ENCODE measurements at regions not wholly inside any gene's neighbourhood (a gene's known extent, or its start where the extent isn't known, plus 50 kb on each side); places are given as distances from the start of the nearest gene placed in this dataset.

- TF ChIP-seq, protein P1, sequence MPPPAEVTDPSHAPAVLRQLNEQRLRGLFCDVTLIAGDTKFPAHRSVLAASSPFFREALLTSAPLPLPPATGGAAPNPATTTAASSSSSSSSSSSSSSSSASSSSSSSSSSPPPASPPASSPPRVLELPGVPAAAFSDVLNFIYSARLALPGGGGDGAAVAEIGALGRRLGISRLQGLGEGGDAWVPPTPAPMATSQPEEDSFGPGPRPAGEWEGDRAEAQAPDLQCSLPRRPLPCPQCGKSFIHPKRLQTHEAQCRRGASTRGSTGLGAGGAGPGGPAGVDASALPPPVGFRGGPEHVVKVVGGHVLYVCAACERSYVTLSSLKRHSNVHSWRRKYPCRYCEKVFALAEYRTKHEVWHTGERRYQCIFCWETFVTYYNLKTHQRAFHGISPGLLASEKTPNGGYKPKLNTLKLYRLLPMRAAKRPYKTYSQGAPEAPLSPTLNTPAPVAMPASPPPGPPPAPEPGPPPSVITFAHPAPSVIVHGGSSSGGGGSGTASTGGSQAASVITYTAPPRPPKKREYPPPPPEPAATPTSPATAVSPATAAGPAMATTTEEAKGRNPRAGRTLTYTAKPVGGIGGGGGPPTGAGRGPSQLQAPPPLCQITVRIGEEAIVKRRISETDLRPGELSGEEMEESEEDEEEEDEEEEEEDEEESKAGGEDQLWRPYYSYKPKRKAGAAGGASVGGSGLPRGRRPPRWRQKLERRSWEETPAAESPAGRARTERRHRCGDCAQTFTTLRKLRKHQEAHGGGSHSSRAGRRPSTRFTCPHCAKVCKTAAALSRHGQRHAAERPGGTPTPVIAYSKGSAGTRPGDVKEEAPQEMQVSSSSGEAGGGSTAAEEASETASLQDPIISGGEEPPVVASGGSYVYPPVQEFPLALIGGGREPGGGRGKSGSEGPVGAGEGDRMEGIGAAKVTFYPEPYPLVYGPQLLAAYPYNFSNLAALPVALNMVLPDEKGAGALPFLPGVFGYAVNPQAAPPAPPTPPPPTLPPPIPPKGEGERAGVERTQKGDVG (CRISPR knock-in tag; IDR thresholded peaks at IDR 0.05; ENCODE audit: borderline replicate concordance): no peak
- TF ChIP-seq CBX2 (IDR thresholded peaks at IDR 0.05; ENCODE audit: low read depth, low read length) (no peak), CBX2 (CRISPR knock-in tag; IDR thresholded peaks at IDR 0.05; ENCODE audit: low read depth) (no peak), MEIS2 (CRISPR knock-in tag; IDR thresholded peaks at IDR 0.05) (peak; percentile 22; the same call in 1 of the 2 replicates), ZNF333 (CRISPR knock-in tag; IDR thresholded peaks at IDR 0.05; ENCODE audit: borderline replicate concordance) (no peak; the same call in 1 of the 2 replicates), ZNF17 (CRISPR knock-in tag; IDR thresholded peaks at IDR 0.05) (0 out of 2 replicates have a peak, but pooled peaks have one; percentile 72), ZBTB7B (CRISPR knock-in tag; IDR thresholded peaks at IDR 0.05) (peak; percentile 4; the same call in 1 of the 2 replicates), NCOA2 (CRISPR knock-in tag; IDR thresholded peaks at IDR 0.05) (peak; percentile 29; the same call in 1 of the 2 replicates), ZNF460 (CRISPR knock-in tag; IDR thresholded peaks at IDR 0.05; ENCODE audit: borderline replicate concordance) (no peak), FOXA1 (IDR thresholded peaks at IDR 0.05) (no peak), FOXA1 (CRISPR knock-in tag; IDR thresholded peaks at IDR 0.05) (peak; percentile 13; the same call in 1 of the 2 replicates), NCOA5 (CRISPR knock-in tag; IDR thresholded peaks at IDR 0.05) (no peak), ZNF720 (CRISPR knock-in tag; IDR thresholded peaks at IDR 0.05) (no peak), NR2F6 (IDR thresholded peaks at IDR 0.05) (no peak), NR2F6 (CRISPR knock-in tag; IDR thresholded peaks at IDR 0.05) (peak; percentile 17; the same call in 1 of the 2 replicates), HIC2 (CRISPR knock-in tag; IDR thresholded peaks at IDR 0.05; ENCODE audit: low read depth) (no peak), ZNF816 (CRISPR knock-in tag; IDR thresholded peaks at IDR 0.05; ENCODE audit: borderline replicate concordance) (peak; percentile 18; the same call in 1 of the 2 replicates), ELF1 (CRISPR knock-in tag; IDR thresholded peaks at IDR 0.05) (peak; percentile 13; the same call in 1 of the 2 replicates), ZBTB2 (CRISPR knock-in tag; IDR thresholded peaks at IDR 0.05; ENCODE audit: low read depth) (0 out of 2 replicates have a peak, but pooled peaks have one; percentile 35), DRAP1 (CRISPR knock-in tag; IDR thresholded peaks at IDR 0.05) (peak; percentile 20; the same call in 1 of the 2 replicates), ASH2L (IDR thresholded peaks at IDR 0.05; ENCODE audit: insufficient read length, low read depth, low read length) (peak; percentile 9), ZNF746 (CRISPR knock-in tag; IDR thresholded peaks at IDR 0.05) (peak; percentile 74), NR0B2 (CRISPR knock-in tag; IDR thresholded peaks at IDR 0.05) (no peak), KMT2A (CRISPR knock-in tag; IDR thresholded peaks at IDR 0.05) (peak; percentile 33; the same call in 1 of the 2 replicates)
These were observed 247.7 kb upstream of the ANKRD55 start (continued) for GRCh38 chr5:56480705-56481427.

All from HepG2 (cell line).